Epithelial cell of esophagus (primary cell): ENCODE measurements at regions not wholly inside any gene's neighbourhood (a gene's known extent, or its start where the extent isn't known, plus 50 kb on each side); places are given as distances from the start of the nearest gene placed in this dataset.
A peak's percentile ranks its signal among the peaks of the same experiment; 100 is the strongest.

ENCODE experiments used
- DNase-seq: peaks from one replicate; pipeline ENCODE4 v3.0.0; 2010; ENCODE audit warnings: low read depth
- H3K4me3 ChIP-seq: 2 replicates; pipeline ENCODE4 v1.5.1; 2011; ENCODE audit warnings: mild to moderate bottlenecking, low read length, control low read depth
- CTCF ChIP-seq: IDR thresholded peaks from 2 replicates; pipeline ENCODE4 v1.5.1; 2011; ENCODE audit warnings: low read depth, mild to moderate bottlenecking, low read length, control low read depth, inconsistent platforms; ENCODE audit not compliant: insufficient read depth; ENCODE audit errors: missing control alignments

GRCh38 chr2:83665154-83665553 is 793.9 kb downstream of the SUCLG1 start:
- TF ChIP-seq CTCF: no peak
- H3K4me3 ChIP-seq: no peak overlapping the region
- DNase-seq: peak; percentile 32

- H3K4me3 ChIP-seq: no peak overlapping the region
- TF ChIP-seq CTCF: no peak
- DNase-seq: no peak
Observed at GRCh38 chr2:83661711-83662110, 797.4 kb downstream of the SUCLG1 start.

DNA sequence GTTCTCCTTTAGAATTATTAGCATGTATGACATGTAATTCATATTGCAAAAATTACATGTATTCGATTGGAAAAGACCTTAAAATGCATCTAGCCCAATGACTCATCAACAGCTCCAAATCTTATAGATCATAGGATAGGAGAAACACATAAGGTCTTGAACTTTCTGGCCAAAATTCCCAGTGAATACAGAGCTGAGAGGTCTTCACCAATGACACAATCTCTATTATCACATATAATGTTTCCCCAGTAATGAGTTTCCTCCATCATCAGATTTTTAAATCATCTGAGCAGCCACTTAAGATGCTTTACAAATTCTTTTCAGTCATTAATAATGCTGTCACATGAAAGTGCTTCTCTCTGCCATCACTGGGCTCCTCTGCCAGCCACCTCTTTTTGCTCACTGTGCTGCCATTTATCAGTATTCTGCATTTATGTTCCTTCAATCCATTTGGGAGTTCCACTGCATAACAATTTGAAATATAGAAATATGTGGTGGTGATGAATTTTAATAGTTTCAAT is 804.9 kb downstream of the SUCLG1 start:
- no peak for TF ChIP-seq CTCF
- no peak overlapping the region for H3K4me3 ChIP-seq
- DNase-seq: no peak

DNA sequence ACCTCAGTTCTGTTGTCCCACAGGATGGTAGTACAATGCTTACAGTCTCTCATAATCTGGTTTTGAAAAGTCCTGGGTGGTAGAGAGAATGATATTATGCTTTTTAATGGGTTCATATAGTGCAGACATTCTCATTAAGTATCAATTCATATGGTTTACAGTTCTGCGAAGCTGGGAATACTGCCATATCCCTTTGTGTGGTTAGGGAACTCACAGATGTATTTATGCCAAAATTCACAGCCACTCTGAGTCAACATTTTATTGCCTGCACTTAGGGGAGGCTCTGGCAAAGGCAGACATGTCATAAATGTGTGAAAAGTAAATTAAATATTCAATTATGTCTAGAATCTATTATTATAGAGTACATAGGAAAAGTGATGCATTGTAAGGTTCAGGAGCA is 808.2 kb downstream of the SUCLG1 start:
- no peak overlapping the region for H3K4me3 ChIP-seq
- no peak for DNase-seq
- no peak for TF ChIP-seq CTCF

GRCh38 chr2:83650161-83650560 is 808.9 kb downstream of the SUCLG1 start:
- no peak for TF ChIP-seq CTCF
- no peak overlapping the region for H3K4me3 ChIP-seq
- DNase-seq: no peak

GRCh38 chr2:83640506-83640905 is 818.6 kb downstream of the SUCLG1 start:
- no peak for DNase-seq
- TF ChIP-seq CTCF: no peak

GRCh38 chr2:83633423-83633822 is 825.7 kb downstream of the SUCLG1 start:
- H3K4me3 ChIP-seq: no peak overlapping the region
- no peak for DNase-seq
- TF ChIP-seq CTCF: no peak

More at GRCh38 chr2:83640506-83640905, 818.6 kb downstream of the SUCLG1 start:
- no peak overlapping the region for H3K4me3 ChIP-seq
